Superior temporal gyrus (tissue), 1 donor: ENCODE measurements at regions not wholly inside any gene's neighbourhood (a gene's known extent, or its start where the extent isn't known, plus 50 kb on each side); places are given as distances from the start of the nearest gene placed in this dataset.

Experiments used
- DNase-seq: peaks from one replicate; pipeline ENCODE4 v3.0.0-alpha.2; 2016; ENCODE audit errors: extremely low spot score

GRCh38 chr17:77379065-77379428, 238.3 kb downstream of the SEC14L1 start:
- DNase-seq = no peak

- DNase-seq = no peak
These were observed 239.1 kb downstream of the SEC14L1 start for GRCh38 chr17:77379832-77380231.

GRCh38 chr17:77380395-77381184, 239.8 kb downstream of the SEC14L1 start:
- no peak for DNase-seq

GRCh38 chr17:77381185-77381700, 240.5 kb downstream of the SEC14L1 start:
- no peak for DNase-seq

- no peak for DNase-seq
These were observed 241.0 kb downstream of the SEC14L1 start for GRCh38 chr17:77381731-77382130.

GRCh38 chr17:77382356-77382911, 241.7 kb downstream of the SEC14L1 start:
- DNase-seq = no peak

GRCh38 chr17:77382966-77383612, 242.3 kb downstream of the SEC14L1 start:
- DNase-seq = no peak

- no peak for DNase-seq
These were observed 243.1 kb downstream of the SEC14L1 start for GRCh38 chr17:77383613-77384608.

- no peak for DNase-seq
These were observed 245.2 kb downstream of the SEC14L1 start for GRCh38 chr17:77385750-77386501.

- DNase-seq = no peak
These were observed 245.9 kb downstream of the SEC14L1 start for GRCh38 chr17:77386502-77387192.

- DNase-seq = no peak
These were observed 247.1 kb downstream of the SEC14L1 start for GRCh38 chr17:77387891-77388290.

GRCh38 chr17:77388384-77389306, 247.9 kb downstream of the SEC14L1 start:
- DNase-seq = no peak

- DNase-seq = no peak
These were observed 250.1 kb downstream of the SEC14L1 start for GRCh38 chr17:77390870-77391269.

GRCh38 chr17:77391668-77392375, 251.1 kb downstream of the SEC14L1 start:
- no peak for DNase-seq

GRCh38 chr17:77392376-77393273, 251.9 kb downstream of the SEC14L1 start:
- DNase-seq = no peak

GRCh38 chr17:77393274-77393600, 252.5 kb downstream of the SEC14L1 start:
- DNase-seq = no peak

GRCh38 chr17:77393867-77394539, 253.2 kb downstream of the SEC14L1 start:
- no peak for DNase-seq
